Brain pericyte (primary cell): ENCODE measurements at regions not wholly inside any gene's neighbourhood (a gene's known extent, or its start where the extent isn't known, plus 50 kb on each side); places are given as distances from the start of the nearest gene placed in this dataset.
"Not testable (repeated sequence)": the region's sequence is repeated elsewhere in the genome, so short reads cannot be mapped to it uniquely, and the experiment has no call there.

Experiments
- DNase-seq: peaks from one replicate; pipeline ENCODE4 v3.0.0-alpha.2; 2012; ENCODE audit warnings: low read depth, low spot score

- DNase-seq = no peak
Observed at GRCh38 chr3:6418485-6418884, 442.4 kb upstream of the GRM7 start.

DNA sequence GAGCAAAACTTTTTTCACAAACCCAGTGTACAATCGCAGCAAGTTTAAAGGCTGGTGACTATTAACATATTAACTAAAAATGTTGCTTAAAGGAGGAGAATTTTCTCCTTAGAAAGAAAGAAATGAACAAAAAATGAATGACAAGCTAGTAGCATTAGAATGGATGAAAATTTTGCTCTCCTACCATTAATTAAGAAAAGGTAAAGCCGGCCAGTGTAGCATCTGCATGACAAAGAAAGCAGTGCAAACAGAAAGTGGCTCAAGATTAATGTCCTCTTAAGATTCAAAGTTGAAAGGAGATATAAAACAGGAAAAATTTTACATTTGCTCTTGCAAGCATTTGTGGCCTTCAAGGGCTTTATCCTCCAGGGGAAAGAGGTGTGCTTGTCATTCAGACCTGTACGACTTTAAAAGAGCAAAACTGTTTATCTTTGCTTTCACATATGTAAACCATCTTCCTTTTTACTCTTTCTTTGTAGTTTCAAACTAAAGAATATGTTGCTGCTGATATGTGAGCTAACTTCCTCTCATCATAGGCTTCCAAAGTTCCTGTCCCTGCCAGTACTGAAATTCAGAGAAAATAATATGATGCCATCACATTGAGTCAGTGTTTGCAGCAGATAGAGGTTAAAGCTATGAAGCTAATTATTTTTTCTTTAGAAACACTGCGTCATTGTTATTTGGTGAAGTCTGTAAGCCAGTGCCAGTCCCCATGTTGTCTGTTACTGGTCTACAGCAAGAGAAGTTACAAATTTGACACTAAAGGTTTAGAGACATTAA, 439.1 kb upstream of the GRM7 start:
- no peak for DNase-seq

DNA sequence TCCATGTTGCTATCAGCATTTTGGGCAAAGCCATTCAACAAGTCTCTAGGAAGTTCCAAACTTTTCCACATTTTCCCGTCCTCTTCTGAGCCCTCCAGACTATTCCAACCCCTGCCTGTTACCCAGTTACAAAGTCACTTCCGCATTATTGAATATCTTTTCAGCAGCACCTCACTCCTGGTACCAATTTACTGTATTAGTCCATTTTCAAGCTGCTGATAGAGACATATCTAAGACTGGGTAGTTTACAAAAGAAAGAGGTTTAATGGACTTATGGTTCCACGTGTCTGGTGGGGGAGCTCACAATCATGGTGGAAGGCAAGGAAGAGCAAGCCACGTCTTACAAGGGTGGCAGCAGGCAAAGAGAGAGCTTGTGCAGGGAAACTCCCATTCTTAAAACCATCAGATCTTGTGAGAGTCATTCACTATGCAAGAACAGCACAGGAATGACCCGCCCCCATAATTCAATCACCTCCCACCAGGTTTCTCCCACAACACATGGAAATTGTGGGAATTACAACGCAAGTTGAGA, 435.6 kb upstream of the GRM7 start:
- DNase-seq = no peak

DNA sequence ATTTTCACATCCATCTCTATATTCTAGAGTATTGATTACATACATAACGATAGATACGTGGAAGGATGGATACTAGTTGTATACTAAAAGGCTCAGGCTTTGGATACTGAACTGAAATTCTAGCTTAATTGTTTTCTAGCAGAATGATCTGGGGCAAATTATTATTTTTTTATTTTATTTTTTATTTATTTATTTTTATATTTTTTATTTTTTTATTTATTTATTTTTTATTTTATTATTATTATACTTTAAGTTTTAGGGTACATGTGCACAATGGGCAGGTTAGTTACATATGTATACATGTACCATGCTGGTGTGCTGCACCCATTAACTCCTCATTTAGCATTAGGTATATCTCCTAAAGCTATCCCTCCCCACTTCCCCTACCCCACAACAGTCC, 432.6 kb upstream of the GRM7 start:
- not testable (repeated sequence) for DNase-seq

DNA sequence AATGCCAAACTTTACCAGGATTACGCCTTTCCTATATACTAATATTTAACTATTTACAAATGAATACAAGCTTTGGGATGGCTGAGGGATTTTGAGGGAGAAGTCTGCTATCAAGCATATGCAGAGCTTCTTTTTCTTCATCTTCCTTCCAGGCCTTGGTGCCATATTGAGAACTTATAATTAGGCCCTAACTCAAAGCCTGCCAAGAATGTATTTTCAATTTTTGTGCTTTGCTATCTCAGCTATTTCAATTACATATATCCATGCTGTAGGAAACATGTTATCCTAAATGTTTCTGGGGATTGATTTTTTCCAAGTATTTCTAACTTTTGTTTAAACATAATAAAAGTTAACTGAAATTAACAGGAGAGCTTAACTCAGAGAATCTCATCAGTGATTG, 425.0 kb upstream of the GRM7 start:
- no peak for DNase-seq

- no peak for DNase-seq
Observed at GRCh38 chr3:6437631-6438030, 423.3 kb upstream of the GRM7 start.

DNA sequence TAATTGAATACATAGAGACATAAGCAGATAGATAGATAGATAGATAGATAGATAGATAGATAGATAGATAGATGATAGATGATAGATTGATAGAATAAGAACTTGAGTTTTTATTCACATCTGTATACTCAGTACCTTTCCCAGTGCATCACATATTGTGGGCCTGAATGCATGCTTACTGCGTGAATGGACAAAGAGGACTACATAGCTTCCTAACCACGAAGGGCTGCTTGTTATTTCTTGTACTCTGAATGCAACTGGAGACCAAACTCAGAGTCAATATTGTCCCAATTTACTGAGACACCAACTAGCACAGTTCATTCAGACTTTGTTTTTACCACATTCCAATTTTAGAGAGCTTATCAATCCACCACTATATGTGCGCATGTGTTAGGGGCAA, 422.9 kb upstream of the GRM7 start:
- no peak for DNase-seq

DNA sequence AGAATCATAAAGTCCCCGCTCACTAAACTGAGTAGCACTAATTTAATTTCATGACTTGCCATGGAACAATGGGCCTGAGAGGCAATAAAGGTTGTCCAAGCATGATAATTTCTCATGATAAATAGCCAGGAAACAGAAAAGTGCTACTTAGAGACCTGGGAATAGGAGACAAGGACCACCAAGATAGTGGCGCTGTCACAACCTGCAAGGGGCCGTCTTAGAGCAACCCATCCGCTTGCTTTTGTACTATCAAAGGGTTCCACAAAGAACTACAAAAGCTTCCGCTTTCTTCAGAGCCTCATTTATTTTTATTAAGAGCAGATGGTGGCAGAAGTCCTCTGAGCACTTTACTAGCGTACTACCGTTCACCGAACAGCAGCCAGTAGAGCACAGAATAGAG, 421.7 kb upstream of the GRM7 start:
- DNase-seq = no peak

GRCh38 chr3:6439824-6440223, 421.1 kb upstream of the GRM7 start:
- no peak for DNase-seq

DNA sequence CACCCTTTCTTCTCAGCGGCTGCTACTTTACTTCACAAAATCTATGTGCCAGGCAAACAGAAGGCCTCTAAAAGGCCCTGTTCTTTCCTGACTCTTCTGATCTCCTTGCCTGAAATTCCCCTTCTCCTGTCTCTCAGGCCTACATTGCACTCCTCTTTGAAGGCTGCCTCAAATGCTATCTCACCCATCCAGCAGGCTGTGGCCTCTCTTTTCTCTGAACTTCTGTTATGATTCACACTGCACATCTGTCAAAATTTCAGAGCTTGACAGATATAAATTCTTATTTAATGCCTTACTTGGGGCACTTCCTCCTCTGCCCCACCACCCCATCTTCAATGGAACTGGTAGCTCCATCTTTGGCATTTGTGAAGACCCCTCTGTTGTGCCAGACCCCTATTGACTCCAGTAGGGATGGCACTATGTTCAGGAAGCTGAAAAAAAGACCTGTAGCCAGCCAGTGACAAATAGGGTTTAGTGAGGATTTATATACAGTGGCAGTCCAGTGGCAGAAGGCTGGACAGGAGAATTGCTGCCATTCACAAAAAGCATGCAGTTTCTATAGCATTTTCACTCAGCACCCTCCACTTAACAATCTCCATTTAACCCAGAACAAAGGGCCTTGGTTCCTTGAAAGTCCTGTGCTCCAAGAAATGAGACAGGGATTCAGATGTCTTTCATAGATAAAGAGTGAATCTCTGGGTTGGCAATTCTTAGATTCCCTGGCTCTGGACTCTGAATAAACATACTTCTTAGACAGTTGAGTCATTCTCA, 415.8 kb upstream of the GRM7 start:
- DNase-seq = no peak

DNA sequence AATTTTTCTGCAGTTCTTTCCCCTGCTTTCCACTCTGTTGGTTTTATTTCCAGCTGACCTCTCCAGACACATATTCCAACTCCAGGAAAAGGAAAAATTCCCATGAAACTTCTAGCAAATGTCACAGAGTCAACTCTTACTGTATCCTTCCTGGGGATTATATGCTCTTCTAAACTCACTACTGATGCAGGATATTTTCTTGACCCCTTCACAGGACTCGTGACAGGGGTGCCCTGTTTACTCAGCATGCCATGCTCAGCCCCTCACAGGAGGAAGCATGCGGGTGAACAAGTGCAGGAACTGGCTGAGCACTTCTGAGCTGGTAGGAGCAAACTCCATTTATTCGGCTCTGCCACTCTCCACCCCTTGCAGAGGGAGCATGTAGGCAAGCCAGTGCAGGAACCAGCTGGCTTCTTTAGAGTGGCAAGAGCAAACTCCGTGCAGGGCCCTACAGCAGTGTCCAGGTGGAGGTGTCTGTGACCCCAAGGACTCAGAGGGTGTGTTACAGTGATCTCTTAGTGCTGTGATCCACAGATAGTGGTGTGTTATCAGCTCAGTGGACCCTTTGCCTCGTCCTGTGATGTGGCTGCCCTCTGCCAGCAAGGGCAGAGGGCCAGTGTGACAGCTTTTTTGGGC, 413.6 kb upstream of the GRM7 start:
- no peak for DNase-seq

- DNase-seq = no peak
Observed at GRCh38 chr3:6448011-6448410, 412.9 kb upstream of the GRM7 start.

- DNase-seq = no peak
Observed at GRCh38 chr3:6449099-6449498, 411.8 kb upstream of the GRM7 start.

DNA sequence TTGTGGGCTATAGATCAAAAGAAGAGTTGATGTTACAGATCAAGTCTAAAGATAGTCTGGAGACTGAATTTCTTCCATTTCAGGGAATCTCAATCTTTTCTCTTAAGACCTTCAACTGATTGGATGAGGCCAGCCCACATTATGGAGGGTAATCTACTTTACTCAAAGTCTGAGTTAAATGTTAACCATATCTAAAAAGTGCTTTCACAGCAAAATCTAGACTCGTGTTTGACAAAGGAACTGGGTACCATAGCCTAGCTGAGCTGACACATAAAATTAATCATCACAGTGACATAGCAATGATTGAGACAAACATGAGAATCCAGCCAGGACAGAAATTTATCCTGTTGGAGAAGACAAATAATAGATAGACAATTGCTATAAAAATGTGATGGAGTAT, 407.9 kb upstream of the GRM7 start:
- DNase-seq = no peak

GRCh38 chr3:6455031-6455430, 405.9 kb upstream of the GRM7 start:
- DNase-seq = no peak

DNA sequence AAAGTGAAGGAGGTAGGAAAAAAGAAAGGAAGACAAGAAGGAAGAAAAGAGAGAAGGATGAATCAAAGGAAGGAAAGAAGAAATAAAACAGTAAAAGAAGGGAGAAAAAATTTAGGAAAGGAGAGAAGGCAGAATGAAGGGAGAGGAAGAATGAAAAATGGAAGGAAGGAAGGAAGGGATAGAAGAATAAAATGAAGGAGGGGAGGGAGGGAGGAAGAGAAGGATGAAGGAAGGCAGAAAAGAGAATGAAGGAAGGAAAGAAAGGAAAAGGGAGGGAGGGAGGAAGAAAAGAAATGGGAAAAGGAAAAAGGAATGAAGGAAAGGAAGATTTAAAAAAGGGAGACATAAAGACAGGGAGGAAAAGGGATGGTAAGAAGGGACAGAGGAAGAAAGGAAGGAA, 393.7 kb upstream of the GRM7 start:
- DNase-seq = no peak

- no peak for DNase-seq
Observed at GRCh38 chr3:6468589-6468988, 392.3 kb upstream of the GRM7 start.

GRCh38 chr3:6471744-6472143, 389.2 kb upstream of the GRM7 start:
- DNase-seq = no peak

DNA sequence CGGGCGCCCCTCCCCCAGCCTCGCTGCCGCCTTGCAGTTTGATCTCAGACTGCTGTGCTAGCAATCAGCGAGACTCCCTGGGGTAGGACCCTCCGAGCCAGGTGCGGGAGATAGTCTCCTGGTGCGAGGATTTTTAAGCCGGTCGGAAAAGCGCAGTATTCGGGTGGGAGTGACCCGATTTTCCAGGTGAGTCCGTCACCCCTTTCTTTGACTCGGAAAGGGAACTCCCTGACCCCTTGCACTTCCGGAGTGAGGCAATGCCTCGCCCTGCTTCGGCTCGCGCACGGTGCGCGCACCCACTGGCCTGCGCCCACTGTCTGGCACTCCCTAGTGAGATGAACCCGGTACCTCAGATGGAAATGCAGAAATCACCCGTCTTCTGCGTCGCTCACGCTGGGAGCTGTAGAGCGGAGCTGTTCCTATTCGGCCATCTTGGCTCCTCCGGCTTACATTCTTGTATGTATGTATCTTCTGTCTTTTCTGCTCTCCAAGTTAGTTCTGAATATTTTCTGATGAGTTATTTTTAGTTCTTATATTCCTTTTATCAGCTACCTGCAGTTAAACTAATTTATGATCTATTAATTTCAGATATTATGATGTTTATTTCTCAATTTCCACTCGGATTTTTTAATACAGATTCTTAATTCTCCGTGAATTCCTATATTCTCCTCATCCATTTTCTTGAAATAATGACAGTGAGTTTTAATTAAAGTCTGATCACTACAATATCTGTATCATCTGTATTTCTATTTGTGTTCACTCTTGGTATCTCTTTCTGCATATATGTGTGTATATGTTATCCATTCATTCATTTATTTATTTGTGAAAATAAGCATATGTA, 370.2 kb upstream of the GRM7 start:
- not testable (repeated sequence) for DNase-seq

- DNase-seq = no peak
Observed at GRCh38 chr3:6491768-6492167, 369.1 kb upstream of the GRM7 start.

DNA sequence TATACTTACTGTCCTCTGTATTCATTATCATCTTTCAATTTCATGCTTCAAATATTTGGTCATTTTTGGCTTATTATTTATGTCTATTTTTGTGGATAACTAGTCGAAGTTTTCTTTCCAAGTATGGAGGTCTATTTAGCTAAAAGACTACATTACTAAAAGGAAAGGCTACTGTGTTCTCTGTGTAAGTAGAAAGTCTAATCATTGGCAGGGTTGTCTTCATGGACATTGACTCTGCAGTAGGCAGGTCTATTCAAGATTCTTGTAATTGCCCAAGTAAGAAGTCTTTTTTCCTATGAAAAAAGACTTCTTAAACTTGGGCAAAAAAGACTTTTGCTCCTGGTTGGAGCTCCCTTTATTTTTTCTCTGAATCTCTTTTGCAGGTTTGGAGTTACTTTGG, 368.6 kb upstream of the GRM7 start:
- DNase-seq = no peak

GRCh38 chr3:6498944-6499343, 362.0 kb upstream of the GRM7 start:
- not testable (repeated sequence) for DNase-seq
